ENCODE measurements at regions not wholly inside any gene's neighbourhood (a gene's known extent, or its start where the extent isn't known, plus 50 kb on each side); places are given as distances from the start of the nearest gene placed in this dataset.

DNA sequence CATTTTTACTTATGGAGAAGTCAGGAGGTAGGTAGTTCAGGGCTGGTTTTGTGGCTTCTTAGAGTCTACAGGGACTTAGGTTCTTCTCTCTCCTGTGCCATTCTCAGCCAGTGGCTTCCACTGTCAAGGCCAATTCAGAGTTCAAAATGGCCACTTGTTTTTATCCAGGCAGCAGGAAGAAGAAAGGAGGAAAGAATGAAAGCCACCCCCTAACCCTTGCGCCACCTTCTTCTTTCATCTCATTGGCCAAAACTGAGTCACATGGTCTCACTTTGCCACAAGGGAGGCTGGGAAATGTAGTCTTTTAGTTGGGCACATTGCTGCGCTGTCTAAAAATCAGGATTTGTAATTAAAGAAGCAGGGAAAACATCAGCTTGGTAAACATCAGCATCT is 60.8 kb upstream of the MED9 start:
- TF ChIP-seq, protein P1, sequence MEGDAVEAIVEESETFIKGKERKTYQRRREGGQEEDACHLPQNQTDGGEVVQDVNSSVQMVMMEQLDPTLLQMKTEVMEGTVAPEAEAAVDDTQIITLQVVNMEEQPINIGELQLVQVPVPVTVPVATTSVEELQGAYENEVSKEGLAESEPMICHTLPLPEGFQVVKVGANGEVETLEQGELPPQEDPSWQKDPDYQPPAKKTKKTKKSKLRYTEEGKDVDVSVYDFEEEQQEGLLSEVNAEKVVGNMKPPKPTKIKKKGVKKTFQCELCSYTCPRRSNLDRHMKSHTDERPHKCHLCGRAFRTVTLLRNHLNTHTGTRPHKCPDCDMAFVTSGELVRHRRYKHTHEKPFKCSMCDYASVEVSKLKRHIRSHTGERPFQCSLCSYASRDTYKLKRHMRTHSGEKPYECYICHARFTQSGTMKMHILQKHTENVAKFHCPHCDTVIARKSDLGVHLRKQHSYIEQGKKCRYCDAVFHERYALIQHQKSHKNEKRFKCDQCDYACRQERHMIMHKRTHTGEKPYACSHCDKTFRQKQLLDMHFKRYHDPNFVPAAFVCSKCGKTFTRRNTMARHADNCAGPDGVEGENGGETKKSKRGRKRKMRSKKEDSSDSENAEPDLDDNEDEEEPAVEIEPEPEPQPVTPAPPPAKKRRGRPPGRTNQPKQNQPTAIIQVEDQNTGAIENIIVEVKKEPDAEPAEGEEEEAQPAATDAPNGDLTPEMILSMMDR (IDR thresholded peaks at IDR 0.05; ENCODE audit: poor library complexity): no peak
- TF ChIP-seq EZH2 (IDR thresholded peaks at IDR 0.05; ENCODE audit: borderline replicate concordance): no peak
- no peak for TF ChIP-seq EZH2phosphoT487 (IDR thresholded peaks at IDR 0.05; ENCODE audit: low read depth, severe bottlenecking, unreplicated experiment)

Measured in hepatocyte (in vitro differentiated cells).